ENCODE measurements at regions not wholly inside any gene's neighbourhood (a gene's known extent, or its start where the extent isn't known, plus 50 kb on each side); places are given as distances from the start of the nearest gene placed in this dataset.

DNA sequence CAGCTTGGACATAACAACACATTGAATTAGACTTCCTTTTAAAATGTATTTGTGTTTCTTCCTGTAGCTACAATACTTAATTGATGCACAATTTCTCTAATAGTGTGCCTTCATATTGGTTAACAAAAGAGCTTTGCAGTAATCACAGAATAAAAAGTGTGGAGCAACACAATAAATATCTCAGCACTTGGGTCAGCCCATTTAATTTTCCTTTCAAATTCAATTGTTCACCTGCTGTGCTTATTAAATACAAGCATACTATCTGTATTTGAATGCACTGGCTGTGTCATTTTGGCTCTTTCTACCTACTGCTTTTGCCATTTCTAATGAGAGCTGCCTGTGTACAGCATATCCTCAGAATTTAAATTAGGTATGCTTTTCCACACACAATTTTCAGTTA is 1641.3 kb upstream of the SLC39A10 start:
- DNase-seq = no peak

DNA sequence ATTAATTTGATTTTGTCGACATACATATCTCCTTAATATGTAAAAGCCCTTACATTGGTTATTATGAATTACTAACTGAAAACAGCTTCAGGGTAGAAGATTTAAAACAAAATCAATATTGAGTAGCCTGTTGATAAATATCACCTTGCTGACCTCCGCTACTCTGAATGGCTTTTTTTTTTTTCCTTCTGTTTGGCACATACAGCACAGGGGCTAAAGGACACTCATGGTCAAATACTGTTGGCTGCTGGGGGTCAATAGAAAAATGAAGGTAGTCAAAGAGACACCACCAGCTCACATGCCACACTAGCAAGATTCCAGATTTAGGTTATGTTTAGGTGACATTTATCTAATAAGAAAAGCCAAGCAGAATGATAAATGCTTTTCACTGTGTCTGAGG is 1642.4 kb upstream of the SLC39A10 start:
- DNase-seq = no peak

DNA sequence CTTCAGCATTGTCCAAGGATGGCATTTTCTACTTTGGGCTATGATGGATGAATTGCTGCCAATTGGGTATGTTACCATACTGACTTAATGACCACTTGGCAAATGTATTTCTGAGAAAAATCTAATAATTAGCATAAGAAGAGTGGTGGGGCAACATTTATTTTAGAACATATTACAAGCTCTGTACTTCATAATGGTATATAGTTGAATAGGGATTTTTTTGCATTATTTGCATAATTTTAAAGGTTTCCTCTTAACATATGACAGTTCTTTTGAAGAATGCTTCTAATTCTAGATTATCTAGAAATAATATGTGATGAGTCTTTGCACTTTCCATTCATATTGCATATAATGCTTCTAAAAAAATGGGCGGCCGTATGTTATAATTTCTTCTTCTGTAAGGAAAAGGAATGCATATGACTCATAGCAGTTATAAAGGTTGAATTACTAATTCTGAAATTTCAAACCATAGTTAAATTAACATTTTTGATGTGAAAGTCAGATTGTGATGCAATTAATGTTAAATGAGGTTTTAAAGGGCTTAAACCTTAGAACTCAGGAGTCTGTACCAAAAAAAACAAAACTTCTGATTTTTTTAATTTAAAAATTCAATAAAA is 1652.3 kb upstream of the SLC39A10 start:
- no peak for DNase-seq

DNA sequence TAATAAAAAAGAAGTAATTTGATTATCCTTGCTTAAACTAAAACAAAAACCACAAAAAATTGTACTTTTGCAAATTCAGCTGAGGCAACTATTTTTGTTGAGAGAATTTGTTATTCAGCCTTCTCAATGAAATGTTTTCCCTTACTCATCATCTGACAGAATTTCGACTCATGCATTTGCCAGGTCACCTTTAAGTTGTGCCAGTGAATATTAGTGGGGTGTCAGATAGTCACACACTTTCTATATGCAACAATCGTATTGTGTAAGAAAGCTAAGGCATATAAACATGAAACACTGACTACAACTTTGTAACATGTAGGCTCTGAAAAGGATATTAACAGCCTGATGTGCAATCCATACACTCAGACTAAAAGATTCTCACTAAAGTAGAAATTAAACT is 1653.1 kb upstream of the SLC39A10 start:
- no peak for DNase-seq

DNA sequence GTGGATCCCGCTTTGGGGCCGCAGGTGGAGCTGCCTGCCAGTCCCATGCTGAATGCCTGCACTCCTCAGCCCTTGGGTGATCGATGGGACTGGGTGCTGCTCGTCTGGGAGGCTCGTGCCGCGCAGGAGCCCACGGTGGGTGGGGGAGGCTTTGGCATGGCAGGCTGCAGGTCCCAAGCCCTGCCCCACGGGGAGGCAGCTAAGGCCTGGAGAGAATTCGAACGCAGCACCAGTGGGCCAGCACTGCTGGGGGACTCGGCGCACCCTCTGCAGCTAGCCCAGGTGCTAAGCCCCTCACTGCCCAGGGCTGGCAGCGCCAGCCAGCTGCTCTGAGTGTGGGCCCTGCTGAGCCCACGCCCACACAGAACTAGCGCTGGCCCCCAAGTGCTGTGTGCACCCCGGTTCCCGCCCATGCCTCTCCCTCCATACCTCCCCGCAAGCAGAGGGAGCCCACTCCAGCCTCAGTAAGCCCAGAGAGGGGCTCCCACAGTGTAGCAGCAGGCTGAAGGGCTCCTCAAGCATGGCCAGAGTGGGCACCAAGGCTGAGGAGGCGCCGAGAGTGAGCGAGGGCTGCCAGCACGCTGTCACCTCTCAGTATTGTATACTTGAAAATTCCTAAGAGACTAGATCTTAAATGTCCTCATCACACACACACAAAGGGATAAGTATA is 1654.2 kb upstream of the SLC39A10 start:
- DNase-seq = no peak

DNA sequence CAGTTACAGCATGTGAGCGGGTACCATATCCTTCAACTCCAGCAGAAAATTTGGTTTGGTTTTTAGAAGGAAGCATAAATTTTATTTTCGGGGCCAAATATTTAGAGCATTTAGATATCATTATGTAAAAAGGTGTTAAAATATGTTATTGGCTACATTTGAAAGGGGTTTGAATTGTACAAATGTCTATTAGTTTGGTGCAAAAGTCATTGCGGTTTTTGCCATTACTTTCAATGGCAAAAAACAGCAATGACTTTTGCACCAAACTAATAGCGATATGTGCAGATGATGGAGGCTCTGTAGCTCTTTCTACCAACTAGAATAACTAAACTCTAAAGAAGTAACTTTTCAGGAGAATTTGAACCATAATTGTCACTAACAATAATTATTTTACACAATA is 1666.2 kb upstream of the SLC39A10 start:
- DNase-seq = no peak

DNA sequence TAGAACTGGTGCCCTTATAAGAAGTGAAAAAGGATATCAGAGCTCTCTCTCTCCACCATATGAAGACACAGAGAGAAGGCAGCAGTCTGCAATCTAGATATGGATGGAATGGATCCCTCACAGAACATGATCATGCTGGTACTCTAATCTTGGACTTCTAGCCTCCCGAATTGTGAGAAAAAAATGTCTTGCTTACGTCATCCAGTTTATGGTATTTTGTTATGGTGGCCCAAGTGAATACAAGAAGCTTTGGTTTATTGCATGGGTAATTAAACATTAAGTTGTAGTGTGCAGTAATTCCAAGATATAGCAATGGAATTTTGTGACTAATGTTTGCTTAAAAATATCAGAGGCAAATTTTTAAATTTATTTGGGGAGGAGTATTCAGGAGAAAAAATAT is 1667.4 kb upstream of the SLC39A10 start:
- DNase-seq = no peak

DNA sequence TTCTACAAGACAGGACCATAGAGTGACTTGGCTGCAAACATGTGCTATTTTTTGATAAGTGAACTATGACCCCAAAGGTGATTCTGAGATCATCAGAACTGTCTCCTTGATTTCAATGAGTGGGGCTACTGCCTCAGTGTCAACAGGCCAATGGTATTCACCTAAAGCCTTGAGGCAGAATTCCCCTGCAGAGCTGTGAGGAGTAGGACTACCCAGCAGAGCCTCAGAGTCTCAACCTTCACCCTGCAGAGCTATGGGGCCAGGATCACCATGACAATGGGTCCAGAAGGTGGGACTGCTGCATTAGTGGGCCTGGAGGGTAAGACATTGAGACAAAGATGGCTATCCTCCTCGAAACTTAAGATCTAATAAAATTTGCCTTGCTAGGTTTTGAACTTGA is 1668.2 kb upstream of the SLC39A10 start:
- no peak for DNase-seq

DNA sequence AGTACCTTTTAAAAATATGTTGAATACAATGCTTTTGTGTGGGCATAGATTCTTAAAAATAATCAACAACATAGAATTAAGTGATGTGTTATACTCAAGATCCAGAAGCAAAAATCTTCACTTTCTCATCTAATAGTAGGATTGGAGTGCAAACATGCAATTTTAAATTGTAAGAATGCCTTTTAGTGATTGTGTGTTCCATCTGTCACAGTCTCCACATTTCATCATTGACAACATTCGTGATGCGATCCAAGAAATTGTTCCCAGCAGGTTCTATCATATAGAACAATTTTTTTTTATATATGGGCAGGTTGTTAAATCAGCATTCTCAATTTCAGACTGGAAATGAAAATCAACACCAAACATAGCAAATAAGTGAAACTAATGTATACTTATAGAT is 1671.8 kb upstream of the SLC39A10 start:
- DNase-seq = no peak

DNA sequence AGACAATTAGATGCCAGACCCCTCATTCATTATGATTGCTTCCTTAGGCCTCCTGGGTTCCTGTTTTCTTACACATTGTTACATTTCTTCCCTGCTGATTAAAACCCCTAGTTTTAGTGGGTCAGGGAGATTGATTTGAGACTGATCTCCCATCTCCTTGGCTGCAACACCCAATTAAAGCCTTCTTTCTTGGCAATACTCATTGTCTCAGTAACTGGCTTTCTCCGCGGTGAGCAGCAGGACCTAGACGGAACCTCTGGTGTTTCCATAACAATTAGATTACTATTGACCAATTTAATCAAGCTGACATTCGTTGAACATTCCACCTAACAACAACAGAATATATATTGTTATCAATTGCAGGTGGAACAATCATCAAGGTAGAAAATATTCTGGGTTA is 1676.4 kb upstream of the SLC39A10 start:
- no peak for DNase-seq

DNA sequence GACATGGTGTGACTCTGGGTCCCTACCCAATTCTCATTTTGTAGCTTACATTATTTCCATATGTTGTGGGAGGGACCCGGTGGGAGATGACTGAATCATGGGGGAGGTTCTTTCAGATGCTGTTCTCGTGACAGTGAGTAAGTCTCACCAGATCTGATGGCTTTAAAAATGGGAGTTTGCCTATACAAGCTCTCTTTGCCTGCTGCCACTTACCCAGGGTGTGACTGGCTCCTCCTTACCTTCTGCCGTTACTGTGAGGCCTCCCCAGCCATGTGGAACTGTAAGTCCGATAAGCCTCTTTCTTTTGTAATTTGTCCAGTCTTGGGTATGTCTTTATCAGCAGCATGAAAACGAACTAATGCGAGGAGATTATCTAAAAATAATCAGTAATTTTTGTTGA is 1683.2 kb upstream of the SLC39A10 start:
- no peak for DNase-seq

DNA sequence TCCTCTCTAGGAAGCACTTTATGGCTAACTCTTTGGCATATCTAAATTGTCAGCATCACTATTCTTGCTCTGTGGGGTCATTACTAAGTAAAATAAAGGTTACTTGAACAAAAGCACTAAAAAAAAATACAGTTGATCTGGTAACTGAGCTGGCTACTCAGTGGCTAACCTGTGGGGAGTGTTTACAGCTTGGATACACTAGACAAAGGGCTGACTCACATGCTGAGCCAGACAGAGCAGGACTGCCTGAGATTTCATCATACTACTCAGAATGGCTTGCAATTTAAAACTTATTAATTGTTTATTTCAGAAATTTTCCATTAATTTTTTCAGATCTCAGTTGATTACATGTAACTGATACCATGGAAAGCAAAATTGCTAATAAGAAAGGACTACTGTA is 1690.4 kb upstream of the SLC39A10 start:
- DNase-seq = no peak

DNA sequence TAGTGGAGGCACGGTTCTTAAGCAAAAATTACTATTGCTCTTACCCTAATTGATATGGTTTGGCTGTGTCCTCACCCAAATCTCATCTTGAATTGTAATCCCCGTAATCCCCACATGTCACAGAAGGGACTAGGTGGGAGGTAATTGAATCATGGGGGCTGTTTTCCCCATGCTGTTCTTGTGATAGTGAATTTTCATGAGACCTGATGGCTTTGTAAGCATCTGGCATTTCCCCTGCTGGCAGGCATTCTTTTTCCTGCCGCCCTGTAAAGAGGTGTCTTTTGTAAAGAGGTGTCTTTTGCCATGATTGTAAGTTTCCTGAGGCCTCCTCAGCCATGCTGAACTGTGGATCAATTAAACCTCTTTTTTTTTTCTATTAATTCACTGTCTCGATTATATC is 1691.8 kb upstream of the SLC39A10 start:
- no peak for DNase-seq

DNA sequence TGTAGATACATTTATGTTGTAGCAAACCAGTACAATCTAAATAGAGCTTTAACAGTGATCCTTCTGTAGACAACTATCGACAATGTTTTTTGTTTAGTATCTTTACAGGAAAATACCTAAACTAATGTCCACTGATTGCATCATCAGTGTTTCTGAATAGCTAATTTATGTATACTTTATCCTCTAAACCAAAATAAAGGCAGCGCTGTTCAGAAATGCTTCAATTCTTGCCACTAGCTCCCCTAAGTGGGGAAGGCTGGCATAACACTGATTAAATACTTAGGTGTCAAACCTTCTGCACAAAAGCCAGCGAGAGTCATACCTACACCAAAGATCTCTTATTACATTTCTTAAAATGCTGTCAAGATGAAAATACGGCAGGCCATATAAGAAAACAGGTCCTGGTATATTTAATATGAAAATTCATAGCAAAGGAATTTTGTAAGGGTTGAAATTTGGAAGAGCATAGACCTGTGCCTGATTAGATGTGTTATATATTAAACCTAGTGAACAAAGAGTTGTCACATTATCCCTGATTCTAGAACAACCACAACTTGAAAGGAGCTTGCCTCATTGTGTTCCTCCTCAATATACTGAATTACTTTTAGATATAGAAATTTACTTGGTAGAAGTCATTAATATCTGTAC is 1693.4 kb upstream of the SLC39A10 start:
- no peak for DNase-seq

DNA sequence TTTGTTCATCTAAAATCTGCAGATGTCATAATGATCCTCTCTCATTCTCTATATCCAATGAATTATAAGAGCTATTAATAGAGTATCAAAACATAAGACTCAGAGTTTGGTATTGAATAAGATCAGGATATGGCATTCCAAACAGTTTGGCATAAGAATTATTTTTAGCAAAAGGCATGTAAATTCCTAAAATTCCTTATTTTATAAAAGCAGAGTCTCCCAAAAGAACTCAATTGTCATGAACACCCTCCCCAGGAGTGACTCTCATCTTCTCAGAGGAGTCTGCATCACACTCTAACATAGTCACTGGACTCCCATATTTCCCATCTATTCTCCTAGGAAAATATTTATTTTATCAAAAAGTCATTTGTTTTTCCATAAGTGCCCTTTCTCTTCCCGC is 1710.2 kb upstream of the SLC39A10 start:
- no peak for DNase-seq

DNA sequence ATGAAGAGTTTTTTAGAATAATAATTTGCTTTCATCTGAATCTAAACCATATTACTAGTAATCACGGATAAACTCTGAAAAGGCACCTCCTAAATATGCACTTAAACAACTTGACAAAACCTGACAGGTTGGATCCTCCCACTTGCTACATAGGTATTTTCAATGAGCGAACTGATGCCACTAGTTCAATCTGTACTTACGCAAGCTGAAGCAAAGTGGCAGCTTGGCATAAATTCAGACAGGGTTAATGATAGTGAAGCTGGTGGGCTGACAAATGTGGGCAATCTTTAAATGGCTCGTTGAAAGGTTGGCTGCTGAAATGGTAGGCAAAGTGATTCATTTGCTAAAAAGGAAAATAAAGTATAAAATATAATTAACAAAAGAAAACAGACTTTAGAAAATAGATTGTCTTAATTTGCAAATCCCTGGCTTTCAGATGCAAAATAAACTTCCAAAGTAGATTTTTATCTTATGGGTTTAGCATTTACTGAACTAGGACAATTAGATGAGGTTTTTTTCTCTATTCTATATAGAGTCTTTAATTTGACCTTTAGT is 1713.5 kb upstream of the SLC39A10 start:
- no peak for DNase-seq

DNA sequence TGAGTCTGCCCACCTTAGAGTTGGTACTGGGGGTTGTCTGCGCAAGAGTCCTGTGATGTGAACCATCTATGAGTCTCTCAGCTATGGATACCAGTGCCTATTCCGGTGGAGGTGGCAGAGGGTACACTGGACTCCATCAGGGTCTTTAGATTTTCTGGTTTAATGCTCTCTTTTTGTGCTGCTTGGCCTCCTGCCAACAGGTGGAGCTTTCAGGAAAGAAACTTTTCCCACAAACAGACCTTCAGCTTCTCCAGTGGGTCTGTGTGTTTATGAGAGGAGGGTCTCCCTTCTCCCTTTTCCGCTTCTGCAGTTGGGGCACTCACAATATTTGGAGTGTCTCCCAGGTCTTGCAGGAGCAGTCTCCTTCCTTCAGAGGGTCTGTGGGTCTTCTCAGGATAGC is 1721.9 kb upstream of the SLC39A10 start:
- DNase-seq = no peak

DNA sequence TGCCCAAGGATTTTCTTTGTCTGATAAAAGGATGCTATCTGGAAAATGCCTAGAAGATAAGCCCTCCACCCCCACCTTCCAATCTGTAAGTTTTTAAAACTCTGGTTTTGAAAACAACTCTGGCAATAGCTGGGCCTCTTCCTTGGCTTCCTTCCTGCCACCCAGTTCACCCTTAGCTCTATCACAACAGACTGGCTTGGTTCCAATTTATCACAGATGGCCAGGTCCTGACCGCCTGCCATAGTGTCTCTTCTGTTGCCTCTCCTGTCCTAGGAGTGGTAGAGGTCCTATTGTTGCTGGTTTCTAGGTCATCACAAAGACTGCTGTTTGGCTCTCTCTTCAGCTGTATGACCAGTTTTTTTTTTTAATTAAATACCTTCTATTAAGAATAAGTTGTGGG is 1727.9 kb upstream of the SLC39A10 start:
- no peak for DNase-seq

DNA sequence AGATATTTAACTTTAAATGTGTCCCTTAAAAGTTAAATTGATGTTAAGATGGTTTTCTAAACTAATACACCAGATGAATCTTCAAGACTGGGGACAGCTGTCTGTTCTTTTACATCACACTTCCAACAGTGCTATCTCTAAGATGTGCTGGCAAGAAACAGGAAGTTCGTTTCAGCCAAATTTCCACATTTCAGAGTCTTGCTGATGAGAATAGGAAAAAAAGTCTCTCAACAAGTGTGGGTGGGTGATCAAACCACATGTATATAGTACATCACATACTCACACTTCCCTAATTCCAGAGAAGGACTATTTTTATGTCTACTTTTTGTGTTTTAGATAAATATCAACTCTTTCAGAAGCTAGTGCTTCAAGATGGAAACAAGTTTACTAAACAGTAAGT is 1712.8 kb upstream of the TMEFF2 start:
- no peak for DNase-seq

DNA sequence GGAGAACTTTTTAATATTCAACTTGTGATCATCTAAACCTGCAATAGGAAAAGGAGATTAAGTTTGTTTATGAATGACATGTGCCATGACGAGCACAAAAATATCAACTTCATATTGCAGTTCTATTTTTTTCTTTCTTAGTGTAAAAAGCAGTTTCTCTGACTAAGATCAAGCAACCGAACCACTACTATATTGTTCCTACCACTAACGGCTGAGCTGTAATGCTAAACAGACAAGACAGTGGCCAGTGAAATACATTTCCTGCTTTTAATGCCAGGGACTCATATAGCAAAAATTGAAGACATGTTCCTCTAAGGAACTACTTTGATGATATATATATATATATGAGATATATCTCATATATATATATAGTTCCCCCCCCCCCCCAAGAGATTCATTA is 1705.6 kb upstream of the TMEFF2 start:
- DNase-seq = no peak

DNA sequence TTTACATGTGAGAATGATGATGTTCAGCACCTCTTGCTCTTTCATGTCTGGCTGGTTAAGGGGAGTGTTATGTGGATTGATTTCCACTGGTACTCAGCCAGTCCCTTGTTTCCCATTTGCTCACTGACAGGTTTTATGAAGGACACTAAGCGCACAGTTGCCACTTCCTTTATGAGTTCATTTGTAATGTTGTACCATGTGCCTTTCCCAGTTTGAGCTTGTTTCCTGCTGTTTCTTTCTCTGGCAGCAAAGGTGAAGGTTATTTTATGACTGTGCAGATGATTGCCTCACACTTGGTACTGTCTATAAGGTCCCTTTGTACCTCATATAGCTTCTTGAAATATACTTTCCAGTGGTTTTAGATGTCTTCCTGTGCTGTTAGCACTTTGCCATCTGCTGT is 1700.5 kb upstream of the TMEFF2 start:
- DNase-seq = no peak

DNA sequence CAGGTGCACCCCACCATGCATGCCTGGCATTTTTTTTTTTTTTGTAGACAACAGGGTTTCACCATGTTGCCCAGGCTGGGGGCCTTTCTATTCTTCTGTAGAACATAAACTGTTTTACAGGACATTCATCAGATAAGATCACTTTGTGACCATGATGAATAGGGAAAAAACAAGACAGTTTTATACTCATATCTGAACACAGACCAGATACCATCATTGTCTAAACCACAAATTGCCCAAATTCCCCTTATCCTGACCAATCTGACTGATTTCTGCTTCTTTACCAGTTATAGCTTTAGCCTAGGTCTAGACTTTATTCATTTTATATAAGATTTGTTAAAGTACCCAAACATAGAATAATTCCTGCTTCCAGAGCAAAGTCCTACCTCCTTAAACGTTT is 1699.3 kb upstream of the TMEFF2 start:
- DNase-seq = no peak

DNA sequence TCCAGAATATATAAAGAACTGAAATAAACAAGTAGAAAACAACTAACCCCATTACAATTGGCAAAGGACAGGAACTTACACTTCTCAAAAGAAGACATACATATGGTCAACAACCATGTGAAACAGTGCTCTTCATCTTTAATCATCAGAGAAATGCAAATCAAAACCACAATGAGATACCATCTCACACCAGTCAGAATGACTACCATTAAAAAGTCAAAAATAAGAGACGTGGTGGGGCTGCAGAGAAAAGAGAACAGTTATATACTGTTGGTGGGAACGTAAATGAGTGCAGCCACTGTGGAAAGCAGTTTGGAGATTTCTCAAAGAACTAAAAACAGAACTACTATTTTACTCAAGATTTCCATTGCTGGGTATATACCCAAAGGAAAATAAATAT is 1696.3 kb upstream of the TMEFF2 start:
- DNase-seq = no peak

DNA sequence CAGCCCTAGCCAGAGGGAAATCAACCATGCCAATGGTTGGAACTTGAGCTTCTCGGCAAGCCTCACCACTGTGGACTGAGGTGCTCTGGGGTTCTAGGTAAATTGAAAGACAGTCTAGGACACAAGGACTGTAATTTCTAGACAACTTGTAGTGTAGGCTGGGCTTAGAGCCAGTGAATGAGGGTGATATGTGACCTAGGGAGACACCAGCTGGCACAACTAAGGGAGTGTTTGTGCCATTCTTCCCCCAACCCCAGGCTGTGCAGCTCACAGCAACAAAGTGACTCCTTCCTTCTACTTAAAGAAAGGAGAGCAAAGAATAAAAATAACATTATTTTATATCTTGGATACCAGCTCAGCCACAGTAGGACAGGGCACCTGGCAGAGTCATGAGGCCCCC is 1690.7 kb upstream of the TMEFF2 start:
- no peak for DNase-seq

DNA sequence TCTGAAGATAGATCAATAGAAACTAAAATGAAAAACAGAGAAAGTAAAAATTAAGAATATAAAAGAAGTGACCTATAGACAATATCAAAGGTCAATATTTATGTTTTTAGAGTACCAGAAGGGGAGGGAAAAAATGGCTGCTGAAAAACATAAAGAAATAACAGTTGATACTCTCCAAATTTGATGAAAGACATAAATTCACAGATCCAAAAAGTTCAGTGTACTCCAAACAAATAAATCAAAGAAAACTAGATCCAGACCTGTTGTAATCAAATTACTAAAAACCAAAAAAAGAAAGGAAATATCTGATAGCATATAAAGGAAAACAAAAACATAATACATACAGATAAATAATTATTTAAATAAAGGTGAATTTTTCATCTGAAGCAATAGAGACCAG is 1689.1 kb upstream of the TMEFF2 start:
- DNase-seq = no peak

Data from 8988T (cell line).